ENCODE measurements at regions not wholly inside any gene's neighbourhood (a gene's known extent, or its start where the extent isn't known, plus 50 kb on each side); places are given as distances from the start of the nearest gene placed in this dataset.

DNA sequence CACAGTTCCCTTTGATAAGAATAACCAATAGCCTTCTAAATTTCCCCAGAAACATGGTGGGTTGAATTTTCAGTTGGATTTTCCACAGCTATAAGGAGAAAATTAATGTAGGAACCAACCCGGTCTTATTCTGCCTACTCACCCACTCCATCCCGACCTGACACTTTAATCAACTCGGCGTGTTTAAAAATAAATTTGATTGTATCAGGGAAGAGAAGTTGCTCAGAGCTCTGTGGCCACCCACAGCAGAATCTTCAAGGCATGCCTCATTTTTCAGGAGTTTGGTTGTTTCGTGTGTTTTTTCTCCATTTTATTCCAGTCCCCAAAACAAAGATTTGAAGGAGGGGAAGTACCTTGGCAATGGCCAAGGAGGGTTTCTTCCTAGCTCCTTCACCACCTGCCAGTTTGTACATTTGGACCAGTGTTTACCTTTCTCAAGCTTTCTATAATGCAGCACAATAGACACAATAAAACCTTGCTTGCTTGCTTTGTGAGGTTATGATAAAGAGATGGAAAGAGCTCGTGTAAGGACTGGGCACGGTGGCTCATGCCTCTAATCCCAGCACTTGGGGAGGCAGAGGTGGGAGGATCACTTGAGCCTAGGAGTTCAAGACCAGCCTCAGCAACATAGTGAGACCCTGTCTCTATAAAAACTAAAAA lies 297.2 kb upstream of the JARID2 start:
- DNase-seq (ENCODE audit: low spot score), result no peak

DNA sequence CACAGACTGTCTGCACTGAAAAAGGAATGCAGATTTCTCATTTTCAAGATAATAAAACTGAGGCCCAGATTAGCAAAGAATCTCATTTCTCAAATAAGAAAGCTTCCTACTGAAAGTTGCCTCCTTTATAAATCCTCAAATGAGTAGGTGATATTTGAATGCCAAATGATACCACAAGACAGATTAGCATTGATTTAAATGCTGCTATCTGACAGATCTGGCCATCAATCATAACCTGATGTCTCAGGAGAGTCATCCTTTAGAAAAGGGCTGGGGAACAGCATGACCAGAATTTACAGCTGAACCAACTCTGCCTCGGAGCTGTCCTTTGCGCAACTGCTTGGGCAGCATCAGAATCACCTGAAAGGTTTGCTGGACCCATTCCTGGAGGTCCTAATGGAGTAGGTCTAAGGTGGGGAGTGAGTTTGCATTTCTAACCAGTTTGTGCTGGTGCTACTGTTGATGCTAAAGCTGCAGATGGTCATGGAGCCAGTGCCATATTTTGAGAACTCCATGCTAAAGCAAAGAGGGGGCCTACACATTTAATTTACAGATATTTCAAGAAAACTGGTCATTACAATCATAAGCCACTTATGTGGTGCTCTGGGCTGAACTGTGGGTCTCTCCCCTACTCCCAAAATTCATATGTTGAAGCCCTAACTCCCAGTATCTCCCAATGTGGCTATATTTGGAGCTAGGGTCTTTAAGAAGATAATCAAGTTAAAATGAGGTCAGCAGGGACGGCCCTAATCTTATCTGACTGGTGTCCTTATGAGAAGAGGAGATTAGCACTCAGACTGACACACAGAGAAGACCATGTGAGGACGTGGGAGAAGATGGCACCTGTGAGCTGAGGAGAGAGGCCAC lies 295.5 kb upstream of the JARID2 start:
- DNase-seq (ENCODE audit: low spot score), result no peak

- no peak for DNase-seq (ENCODE audit: low spot score)
Measured at GRCh38 chr6:14950970-14951276, 294.9 kb upstream of the JARID2 start.

DNA sequence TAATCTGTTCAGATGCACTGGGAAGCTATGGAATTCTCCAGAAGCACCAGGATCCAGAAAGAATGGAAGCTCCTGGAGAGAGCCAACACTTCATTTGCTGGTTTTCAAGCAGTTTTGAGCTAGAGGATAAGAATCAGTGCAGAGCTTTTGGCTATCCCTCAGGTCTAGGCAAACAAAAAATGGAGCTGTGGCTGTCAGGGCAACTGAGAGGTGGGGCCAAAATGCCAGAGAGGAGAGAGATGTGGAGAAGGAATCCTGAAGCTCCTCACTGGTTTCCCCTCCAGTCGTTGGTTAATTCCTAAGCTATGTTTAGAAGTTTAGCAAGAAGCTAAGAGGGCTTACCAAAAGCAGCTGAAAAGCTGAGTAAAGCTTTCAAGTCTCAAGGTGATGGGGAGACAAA lies 294.2 kb upstream of the JARID2 start:
- DNase-seq (ENCODE audit: low spot score), result no peak

- no peak for DNase-seq (ENCODE audit: low spot score)
Measured at GRCh38 chr6:14953836-14954235, 292.0 kb upstream of the JARID2 start.

GRCh38 chr6:14957355-14958059 lies 288.4 kb upstream of the JARID2 start:
- no peak for DNase-seq (ENCODE audit: low spot score)

DNA sequence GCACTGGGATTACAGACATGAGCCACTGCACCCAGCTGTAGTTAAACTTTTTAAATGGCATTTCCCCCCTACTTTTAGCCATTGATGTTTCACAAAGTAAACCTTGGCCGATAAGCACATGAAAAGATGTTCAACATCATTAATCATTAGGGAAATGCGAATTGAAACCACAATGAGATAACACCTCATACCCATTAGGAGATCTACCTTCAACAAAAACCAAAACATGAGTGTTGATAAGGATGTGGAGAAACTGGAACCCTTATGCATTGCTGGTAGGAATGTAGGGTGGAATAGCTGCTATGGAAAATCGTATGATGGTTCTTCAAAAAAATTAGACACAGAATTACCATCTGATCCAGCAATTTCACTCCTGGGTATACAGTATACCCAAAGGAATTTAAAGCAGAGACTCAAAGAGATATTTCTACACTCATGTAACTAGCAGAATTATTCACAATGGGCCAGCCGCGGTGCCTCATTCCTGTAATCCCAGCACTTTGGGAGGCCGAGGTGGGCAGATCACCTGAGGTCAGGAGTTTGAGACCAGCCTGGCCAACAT lies 286.5 kb upstream of the JARID2 start:
- no peak for DNase-seq (ENCODE audit: low spot score)

- no peak for DNase-seq (ENCODE audit: low spot score)
Measured at GRCh38 chr6:14964556-14965270, 281.2 kb upstream of the JARID2 start.

DNA sequence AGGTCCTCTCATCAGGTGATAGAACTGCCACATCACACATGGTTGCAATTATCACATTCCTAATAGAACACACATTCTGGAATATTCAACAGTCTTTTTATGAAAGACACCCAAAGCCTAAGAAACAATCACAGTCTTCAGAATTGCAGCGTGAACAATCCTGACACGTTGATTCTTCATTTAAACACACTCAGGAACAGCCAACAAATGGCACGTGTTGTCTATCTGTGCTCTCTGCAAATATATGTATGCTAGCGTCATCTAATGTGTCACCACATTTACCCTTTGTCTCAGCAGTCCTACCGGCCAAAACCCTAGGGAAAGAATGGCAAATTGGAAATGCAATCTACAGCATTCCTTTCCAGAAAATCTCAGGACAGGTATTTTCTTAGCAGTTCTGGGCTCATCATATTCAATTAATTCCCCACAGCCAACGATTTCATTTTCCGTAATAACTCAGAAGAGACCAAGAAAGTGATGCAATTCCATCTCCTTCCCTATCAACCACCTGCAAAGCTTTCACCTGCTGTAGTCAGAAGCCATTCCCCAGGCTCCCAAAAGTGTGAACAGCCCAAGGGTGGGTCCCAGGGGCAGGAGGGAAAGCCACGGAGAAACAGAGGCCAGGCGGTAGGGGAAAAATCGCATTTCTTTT lies 280.3 kb upstream of the JARID2 start:
- no peak for DNase-seq (ENCODE audit: low spot score)

GRCh38 chr6:14966096-14966905 lies 279.6 kb upstream of the JARID2 start:
- no peak for DNase-seq (ENCODE audit: low spot score)

- no peak for DNase-seq (ENCODE audit: low spot score)
Measured at GRCh38 chr6:14966906-14967711, 278.8 kb upstream of the JARID2 start.

DNA sequence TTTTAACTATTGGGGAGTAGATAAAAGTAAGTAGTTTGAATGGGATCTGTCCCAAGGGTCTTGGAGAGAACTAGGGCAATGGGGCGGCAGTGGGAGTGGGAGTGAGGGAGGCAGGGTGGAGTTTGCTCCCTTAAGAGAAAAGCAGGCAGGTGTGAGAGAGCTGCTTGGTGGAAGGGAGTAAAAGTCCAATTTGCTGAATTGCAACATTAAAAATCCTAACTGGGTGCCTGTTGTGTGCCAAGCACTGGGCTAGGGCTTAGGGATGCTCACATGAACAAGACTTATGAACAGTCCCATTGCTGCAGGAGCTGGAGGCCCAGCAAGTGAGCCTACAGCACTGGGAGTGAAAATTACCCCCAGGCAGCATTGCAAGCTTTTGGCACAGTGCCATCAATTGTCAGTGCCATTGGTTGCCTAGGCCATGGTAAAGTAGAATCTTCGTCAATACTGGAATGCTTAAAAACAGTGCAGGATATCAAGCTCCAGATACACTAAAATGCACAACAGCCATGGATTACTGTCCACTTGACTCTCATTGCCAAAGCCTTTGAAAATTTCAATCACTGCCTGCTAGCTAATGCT lies 277.7 kb upstream of the JARID2 start:
- no peak for DNase-seq (ENCODE audit: low spot score)

DNA sequence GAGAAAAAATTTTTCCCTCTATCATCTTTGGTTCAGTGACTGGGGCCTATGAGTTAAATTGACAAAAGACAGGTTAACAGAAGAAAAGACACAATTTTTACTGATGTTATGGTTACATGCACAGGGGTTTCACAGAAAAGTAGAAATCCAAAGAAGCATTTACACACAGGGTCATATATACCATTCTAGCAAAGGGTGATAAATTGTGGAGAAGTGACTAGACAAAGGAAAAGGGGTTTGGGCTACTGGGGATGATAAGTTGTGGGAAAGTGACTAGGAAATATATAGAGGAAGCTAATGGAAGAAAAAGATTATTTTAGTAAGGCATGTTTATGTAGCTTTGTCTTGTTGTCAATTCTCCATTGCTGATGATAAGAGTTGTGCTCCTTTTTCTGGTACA lies 276.7 kb upstream of the JARID2 start:
- DNase-seq (ENCODE audit: low spot score), result no peak

- no peak for DNase-seq (ENCODE audit: low spot score)
Measured at GRCh38 chr6:14972379-14973067, 273.3 kb upstream of the JARID2 start.

DNA sequence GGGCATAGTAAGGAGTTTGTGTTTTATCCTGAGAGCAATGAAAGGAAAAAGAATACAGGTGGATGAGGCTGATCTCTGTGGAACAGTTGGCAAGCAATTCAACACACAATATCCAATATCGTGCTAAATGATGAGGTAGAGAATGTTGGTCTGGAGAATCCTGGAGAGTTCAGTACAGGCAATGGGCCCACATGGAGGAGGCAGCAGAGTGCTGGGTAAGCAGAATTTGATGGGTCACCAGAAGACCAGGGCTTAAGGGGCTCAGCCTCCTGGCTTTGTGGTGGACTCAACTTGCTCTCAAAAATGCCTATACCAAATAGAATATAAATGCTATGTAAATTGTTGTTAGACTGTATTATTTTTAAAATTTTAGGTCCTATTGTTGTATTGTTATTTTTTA lies 271.5 kb upstream of the JARID2 start:
- DNase-seq (ENCODE audit: low spot score), result no peak

- no peak for DNase-seq (ENCODE audit: low spot score)
Measured at GRCh38 chr6:14974792-14975470, 270.9 kb upstream of the JARID2 start.

GRCh38 chr6:14975471-14975817 lies 270.4 kb upstream of the JARID2 start:
- DNase-seq (ENCODE audit: low spot score), result no peak
